GM12873 (cell line): ENCODE measurements at regions not wholly inside any gene's neighbourhood (a gene's known extent, or its start where the extent isn't known, plus 50 kb on each side); places are given as distances from the start of the nearest gene placed in this dataset.

ENCODE experiments used
- CTCF ChIP-seq: IDR thresholded peaks from 2 replicates; pipeline ENCODE4 v1.5.1; 2012; ENCODE audit warnings: low read depth, mild to moderate bottlenecking, moderate library complexity, low read length, control low read depth; ENCODE audit not compliant: insufficient read depth; ENCODE audit errors: missing control alignments

GRCh38 chr13:40290758-40291157 lies 375.7 kb downstream of the FOXO1 start:
- TF ChIP-seq CTCF, result no peak

- TF ChIP-seq CTCF, result no peak
Measured at GRCh38 chr13:40292108-40292507, 374.3 kb downstream of the FOXO1 start.

GRCh38 chr13:40292536-40292935 lies 373.9 kb downstream of the FOXO1 start:
- TF ChIP-seq CTCF, result no peak

- TF ChIP-seq CTCF, result no peak
Measured at GRCh38 chr13:40302351-40302750, 364.1 kb downstream of the FOXO1 start.

GRCh38 chr13:40304391-40304790 lies 362.1 kb downstream of the FOXO1 start:
- TF ChIP-seq CTCF, result no peak

GRCh38 chr13:40306817-40307216 lies 359.6 kb downstream of the FOXO1 start:
- TF ChIP-seq CTCF, result no peak

GRCh38 chr13:40309881-40310280 lies 356.6 kb downstream of the FOXO1 start:
- TF ChIP-seq CTCF, result no peak
